Large intestine (tissue), 3 donors: ENCODE measurements at regions not wholly inside any gene's neighbourhood (a gene's known extent, or its start where the extent isn't known, plus 50 kb on each side); places are given as distances from the start of the nearest gene placed in this dataset.
"Not testable (repeated sequence)": the region's sequence is repeated elsewhere in the genome, so short reads cannot be mapped to it uniquely, and the experiment has no call there.

Experiments
- DNase-seq, 2 donors: peaks; one replicate each; pipeline versions ENCODE4 v3.0.0 to v3.0.0-alpha.2; 2013
- H3K27ac ChIP-seq: one replicate; pipeline ENCODE4 v1.5.1; 2013; ENCODE audit warnings: low read length
- H3K27me3 ChIP-seq: 2 replicates; pipeline ENCODE4 v1.6.1; 2013; ENCODE audit warnings: low read length; ENCODE audit not compliant: control insufficient read depth, insufficient read depth
- H3K36me3 ChIP-seq: 2 replicates; pipeline ENCODE4 v1.6.1; 2013; ENCODE audit warnings: low read length; ENCODE audit not compliant: control insufficient read depth, insufficient read depth
- H3K4me1 ChIP-seq: one replicate; pipeline ENCODE4 v1.6.1; 2013; ENCODE audit warnings: low read length; ENCODE audit not compliant: control insufficient read depth, insufficient read depth
- H3K4me3 ChIP-seq: one replicate; pipeline ENCODE4 v1.5.1; 2013; ENCODE audit warnings: low read length
- H3K9me3 ChIP-seq: one replicate; pipeline ENCODE4 v1.6.1; 2013; ENCODE audit warnings: mild to moderate bottlenecking, low read depth, low read length, moderate library complexity; ENCODE audit not compliant: control insufficient read depth
- WGBS: methylation state at CpG from one replicate; pipeline ENCODE4 v1.1.5; 2013; ENCODE audit warnings: low lambda C conversion rate; ENCODE audit not compliant: insufficient coverage; 5-methylcytosine and 5-hydroxymethylcytosine counted together

DNA sequence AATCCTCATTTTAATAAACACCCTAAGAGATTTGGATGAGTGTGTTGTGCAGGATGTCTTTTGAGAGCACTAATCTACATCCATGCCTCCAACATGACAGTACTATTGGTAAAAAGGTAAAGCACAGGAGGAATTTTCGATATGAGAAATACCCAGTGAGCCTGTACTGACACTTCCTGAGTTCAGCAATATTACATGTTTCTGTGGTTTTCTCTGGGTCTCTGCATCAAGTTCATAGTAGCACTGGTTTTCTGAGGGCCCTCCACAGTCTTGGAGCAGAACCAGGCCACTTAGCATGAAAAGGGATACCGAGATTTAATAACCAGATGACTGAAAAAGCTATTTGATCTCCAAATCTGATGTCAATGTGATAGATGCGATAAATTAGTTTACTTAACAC, 524.1 kb downstream of the TMEM38B start:
- DNase-seq: no peak
- 100% methylated on average over 2 of the region's 3 CpGs for WGBS
- no peak overlapping the region for H3K4me3 ChIP-seq

DNA sequence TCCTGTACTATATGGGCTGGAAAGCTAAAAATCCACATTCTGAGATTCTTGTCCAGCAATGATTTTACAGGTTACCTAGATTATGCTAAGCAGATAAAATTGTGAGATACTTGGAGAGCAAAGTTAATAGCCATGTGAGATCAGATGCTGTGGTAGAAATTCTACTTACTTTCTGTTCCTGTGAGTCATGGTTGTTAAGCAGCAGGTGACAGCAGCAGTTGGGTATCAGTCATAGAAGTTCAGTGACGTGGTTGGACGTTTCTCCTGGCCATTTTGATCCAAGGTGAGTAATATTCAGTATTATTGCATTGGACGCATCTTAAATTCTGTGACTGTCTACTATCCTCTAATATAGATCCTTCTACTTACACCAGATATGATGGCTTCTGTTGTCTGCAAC, 524.5 kb downstream of the TMEM38B start:
- no CpG with 5 or more reads among the region's 3 CpGs for WGBS
- no peaks in the 10 kb centered on the region for H3K36me3 ChIP-seq
- no peak overlapping the region for H3K4me3 ChIP-seq
- H3K27ac ChIP-seq: no peak overlapping the region
- H3K27me3 ChIP-seq: no peaks in the 10 kb centered on the region
- H3K4me1 ChIP-seq: no peaks in the 10 kb centered on the region
- H3K9me3 ChIP-seq: no peaks in the 10 kb centered on the region
- no peak for DNase-seq

More for the DNA sequence above, 524.1 kb downstream of the TMEM38B start:
- no peaks in the 10 kb centered on the region for H3K27me3 ChIP-seq
- no peaks in the 10 kb centered on the region for H3K36me3 ChIP-seq
- no peaks in the 10 kb centered on the region for H3K9me3 ChIP-seq
- no peaks in the 10 kb centered on the region for H3K4me1 ChIP-seq
- H3K27ac ChIP-seq: no peak overlapping the region

DNA sequence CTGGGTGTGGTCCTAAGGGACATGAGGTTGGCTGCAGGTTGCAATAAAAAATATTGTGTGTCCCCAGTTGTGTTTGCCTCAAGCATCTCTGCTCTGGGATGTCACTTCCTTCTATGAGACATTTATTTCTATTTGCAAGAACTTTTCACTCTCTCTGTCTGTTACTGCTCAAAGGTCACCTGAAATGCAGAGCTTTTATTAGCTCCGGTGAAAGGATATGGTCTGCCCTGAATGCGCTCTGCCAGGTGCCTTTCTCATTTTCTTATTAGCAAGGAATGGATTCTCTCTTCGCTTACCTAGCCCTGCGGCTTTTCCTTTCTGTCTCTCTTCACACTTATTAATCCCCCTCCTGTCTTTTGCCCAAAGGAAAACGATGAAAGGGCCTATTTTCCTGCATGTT, 526.1 kb downstream of the TMEM38B start:
- H3K4me3 ChIP-seq: no peak overlapping the region
- no peaks in the 10 kb centered on the region for H3K27me3 ChIP-seq
- DNase-seq: peak; percentile 8 to 33
- no peaks in the 10 kb centered on the region for H3K9me3 ChIP-seq
- H3K27ac ChIP-seq: no peak overlapping the region
- H3K36me3 ChIP-seq: no peaks in the 10 kb centered on the region
- no peaks in the 10 kb centered on the region for H3K4me1 ChIP-seq
- 75% methylated on average over 3 of the region's 5 CpGs for WGBS

DNA sequence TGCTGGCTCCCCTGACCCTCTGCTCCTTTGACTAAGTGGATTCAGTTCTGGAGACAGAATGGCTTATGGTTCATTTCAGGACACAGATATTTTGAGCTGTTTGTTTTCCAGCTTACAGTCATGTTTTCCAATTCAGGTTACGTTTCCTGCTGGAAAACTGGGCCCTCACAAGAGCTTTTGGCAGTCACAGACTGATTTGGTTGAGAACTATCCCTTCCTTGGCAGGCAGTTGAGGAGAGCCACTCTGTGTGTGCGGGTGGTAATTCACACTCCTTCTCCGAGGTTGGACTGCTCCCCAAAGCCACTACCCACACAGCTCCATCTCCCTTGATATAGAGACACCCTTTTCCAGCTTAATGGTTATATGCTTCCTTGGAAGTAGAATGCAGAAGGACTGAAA, 534.5 kb downstream of the TMEM38B start:
- no peak for DNase-seq

DNA sequence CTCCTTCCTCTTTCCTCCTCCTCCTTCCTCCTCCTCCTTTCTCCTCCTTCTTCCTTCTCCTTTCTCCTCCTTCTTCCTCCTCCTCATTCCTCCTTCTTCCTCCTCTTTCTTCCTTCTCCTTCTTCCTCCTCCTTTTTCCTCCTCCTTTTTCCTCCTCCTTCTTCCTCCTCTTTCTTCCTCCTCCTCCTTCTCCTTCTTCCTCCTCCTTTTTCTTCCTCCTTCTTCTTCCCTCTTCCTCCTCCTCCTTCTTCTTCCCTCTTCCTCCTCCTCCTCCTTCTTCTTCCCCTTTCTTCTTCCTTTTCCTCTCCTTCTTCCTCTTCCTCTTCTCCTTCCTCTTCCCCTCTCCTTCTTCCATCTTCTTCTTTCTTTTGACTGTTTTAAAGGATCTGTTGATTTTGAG, 538.8 kb downstream of the TMEM38B start:
- no peak overlapping the region for H3K4me3 ChIP-seq
- no peaks in the 10 kb centered on the region for H3K36me3 ChIP-seq
- no peak overlapping the region for H3K27ac ChIP-seq
- no peaks in the 10 kb centered on the region for H3K9me3 ChIP-seq
- no peak for DNase-seq
- H3K27me3 ChIP-seq: no peaks in the 10 kb centered on the region
- H3K4me1 ChIP-seq: no peaks in the 10 kb centered on the region

More for the DNA sequence above, 534.5 kb downstream of the TMEM38B start:
- no peaks in the 10 kb centered on the region for H3K4me1 ChIP-seq
- H3K27ac ChIP-seq: no peak overlapping the region
- no peaks in the 10 kb centered on the region for H3K36me3 ChIP-seq
- no CpG with 5 or more reads among the region's 3 CpGs for WGBS
- no peaks in the 10 kb centered on the region for H3K27me3 ChIP-seq
- H3K9me3 ChIP-seq: no peaks in the 10 kb centered on the region
- no peak overlapping the region for H3K4me3 ChIP-seq

DNA sequence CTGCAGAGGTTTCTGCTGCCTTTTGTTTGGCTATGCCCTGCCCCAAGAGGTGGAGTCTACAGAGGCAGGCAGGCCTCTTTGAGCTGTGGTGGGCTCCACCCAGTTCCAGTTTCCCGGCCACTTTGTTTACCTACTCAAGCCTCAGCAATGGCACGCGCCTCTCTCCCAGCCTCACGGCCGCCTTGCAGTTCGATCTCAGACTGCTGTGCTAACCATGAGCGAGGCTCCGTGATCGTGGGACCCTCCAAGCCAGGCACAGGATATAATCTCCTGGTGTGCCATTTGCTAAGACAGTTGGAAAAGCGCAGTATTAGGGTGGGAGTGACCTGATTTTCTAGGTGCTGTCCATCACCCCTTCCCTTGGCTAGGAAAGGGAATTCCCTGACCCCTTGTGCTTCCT, 566.6 kb downstream of the TMEM38B start:
- H3K9me3 ChIP-seq, DNase-seq, H3K27me3 ChIP-seq, H3K4me3 ChIP-seq, H3K4me1 ChIP-seq, H3K27ac ChIP-seq, H3K36me3 ChIP-seq: not testable (repeated sequence)
- WGBS: 100% methylated on average over 1 of the region's 10 CpGs

DNA sequence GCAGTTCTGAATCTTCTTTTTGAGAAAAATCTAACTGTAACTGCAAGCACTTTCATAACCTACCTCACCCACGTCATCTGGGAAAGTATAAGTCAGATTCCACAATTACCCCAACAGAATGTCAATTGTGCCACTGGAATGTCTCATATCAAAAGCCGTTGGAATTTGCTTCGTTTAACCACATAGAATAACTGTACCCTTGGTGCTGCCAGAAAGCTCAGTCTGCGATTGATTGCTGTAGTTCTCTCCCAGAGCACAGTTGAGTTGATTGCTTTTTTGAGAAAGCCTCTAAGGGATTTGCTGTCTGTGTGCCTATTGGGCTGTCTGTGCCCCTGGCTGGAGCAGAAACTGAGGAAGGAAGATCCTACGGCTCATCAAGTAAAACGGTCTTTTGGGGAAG, 583.6 kb downstream of the TMEM38B start:
- H3K27me3 ChIP-seq: no peaks in the 10 kb centered on the region
- no peaks in the 10 kb centered on the region for H3K4me1 ChIP-seq
- H3K27ac ChIP-seq: no peak overlapping the region
- no peaks in the 10 kb centered on the region for H3K36me3 ChIP-seq
- H3K4me3 ChIP-seq: no peak overlapping the region
- H3K9me3 ChIP-seq: no peaks in the 10 kb centered on the region
- WGBS: no CpG with 5 or more reads among the region's 6 CpGs
- no peak for DNase-seq

DNA sequence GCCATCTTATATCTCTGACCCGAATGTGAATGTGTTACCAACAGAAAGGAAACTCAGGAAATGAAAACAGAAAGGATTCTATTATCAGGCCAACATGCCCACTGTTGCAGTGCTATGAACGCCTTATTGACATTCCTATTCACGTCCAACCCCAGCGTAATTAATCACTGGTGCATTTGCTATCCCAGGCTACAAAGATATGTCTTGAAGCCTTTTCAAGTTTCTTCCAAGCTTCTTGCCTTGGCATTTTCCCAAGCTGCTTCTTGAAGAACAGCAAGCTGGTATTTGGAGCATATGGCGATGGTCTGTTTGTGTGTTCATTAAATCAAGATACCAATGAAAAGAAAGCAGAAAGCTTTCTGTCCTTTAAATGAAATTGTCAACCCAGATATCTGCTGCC, 579.2 kb upstream of the ZNF462 start:
- Histone ChIP-seq H3K4me1 (no peaks in the 10 kb centered on the region), H3K27ac (no peak overlapping the region), H3K9me3 (no peaks in the 10 kb centered on the region), H3K36me3 (no peaks in the 10 kb centered on the region), H3K27me3 (no peaks in the 10 kb centered on the region), H3K4me3 (no peak overlapping the region)
- 83% methylated on average over 1 of the region's 5 CpGs for WGBS
- DNase-seq: no peak

DNA sequence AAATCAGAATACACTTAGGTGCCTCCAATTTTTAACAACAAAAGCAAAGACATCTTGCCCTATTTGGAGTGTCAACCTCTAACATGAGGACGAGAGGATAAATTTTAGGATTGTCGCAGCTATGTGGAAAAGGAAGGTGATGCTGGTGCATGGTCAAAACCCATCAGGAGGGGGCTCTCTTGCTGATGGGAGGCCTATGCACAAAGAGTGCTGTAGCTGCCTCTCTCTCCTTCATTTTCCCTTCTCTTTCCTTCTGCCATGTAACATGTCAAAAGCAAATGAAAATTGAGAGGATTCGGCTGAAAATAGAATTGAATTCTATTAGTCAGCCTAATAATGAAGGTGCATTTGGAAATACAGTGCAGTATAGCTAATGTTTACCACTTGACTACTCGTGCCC, 578.7 kb upstream of the ZNF462 start:
- WGBS: 89% methylated on average over 4 of the region's 4 CpGs
- H3K9me3 ChIP-seq: no peaks in the 10 kb centered on the region
- no peak overlapping the region for H3K4me3 ChIP-seq
- no peaks in the 10 kb centered on the region for H3K27me3 ChIP-seq
- no peak for DNase-seq
- H3K27ac ChIP-seq: no peak overlapping the region
- H3K4me1 ChIP-seq: no peaks in the 10 kb centered on the region
- H3K36me3 ChIP-seq: no peaks in the 10 kb centered on the region

DNA sequence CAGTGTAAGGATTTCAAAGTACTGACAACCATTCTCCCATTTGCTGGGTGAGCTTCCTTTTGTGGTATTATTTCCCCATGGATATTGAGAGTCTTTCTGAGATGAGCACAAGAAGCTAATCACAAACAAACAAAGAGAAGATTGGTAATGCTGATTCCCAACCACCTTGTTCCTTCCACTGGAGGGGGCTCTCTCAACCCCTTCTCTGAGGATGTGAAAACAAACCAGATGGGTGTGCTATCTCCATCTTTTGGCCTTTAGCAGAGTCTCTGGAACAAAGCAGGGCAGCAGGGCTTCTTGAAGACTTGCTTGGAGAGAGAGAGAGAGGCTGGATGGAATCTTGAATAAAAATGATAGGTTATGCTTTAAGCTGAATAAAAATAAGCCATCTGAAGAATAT, 576.7 kb upstream of the ZNF462 start:
- H3K27ac ChIP-seq: no peak overlapping the region
- no peak for DNase-seq
- no peaks in the 10 kb centered on the region for H3K36me3 ChIP-seq

DNA sequence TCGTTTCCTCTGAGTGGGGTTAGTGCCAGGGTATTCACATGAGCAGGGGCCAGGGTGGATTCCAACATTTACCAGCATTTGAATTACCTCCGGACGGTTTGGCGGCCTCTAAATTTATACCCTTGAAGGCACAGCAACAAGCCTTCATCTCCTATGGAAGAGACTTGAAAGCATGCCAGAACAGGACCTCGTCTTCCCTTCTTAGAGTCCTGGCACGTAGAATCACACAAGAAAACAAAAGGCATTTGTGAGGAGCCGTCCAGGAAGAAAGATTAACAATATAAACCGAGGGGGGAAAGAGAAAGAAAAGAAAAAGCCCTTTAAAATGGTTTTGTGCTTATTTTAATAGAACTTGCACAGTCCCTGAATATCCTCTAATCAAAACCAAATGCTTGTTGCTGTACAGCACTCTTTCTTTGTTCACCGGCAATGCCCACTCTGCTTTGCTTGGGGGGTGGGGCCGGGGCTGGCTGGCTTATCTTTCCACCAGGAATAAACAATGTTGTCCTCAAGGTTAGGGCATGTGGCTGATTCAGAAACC, 575.8 kb upstream of the ZNF462 start:
- WGBS: 80% methylated on average over 1 of the region's 10 CpGs
- H3K27ac ChIP-seq: no peak overlapping the region
- no peak overlapping the region for H3K4me3 ChIP-seq

More for the DNA sequence above, 576.7 kb upstream of the ZNF462 start:
- Histone ChIP-seq H3K9me3 (no peaks in the 10 kb centered on the region), H3K4me1 (no peaks in the 10 kb centered on the region), H3K4me3 (no peak overlapping the region), H3K27me3 (no peaks in the 10 kb centered on the region)

More for the DNA sequence above, 575.8 kb upstream of the ZNF462 start:
- no peaks in the 10 kb centered on the region for H3K27me3 ChIP-seq
- DNase-seq: no peak
- H3K36me3 ChIP-seq: no peaks in the 10 kb centered on the region
- H3K9me3 ChIP-seq: no peaks in the 10 kb centered on the region
- H3K4me1 ChIP-seq: no peaks in the 10 kb centered on the region
